C4-2B (cell line): ENCODE measurements at regions not wholly inside any gene's neighbourhood (a gene's known extent, or its start where the extent isn't known, plus 50 kb on each side); places are given as distances from the start of the nearest gene placed in this dataset.
"Not testable (repeated sequence)": the region's sequence is repeated elsewhere in the genome, so short reads cannot be mapped to it uniquely, and the experiment has no call there.

Experiments
- H3K27ac ChIP-seq: fragments of 450-650 bp; 2 replicates; pipeline ENCODE4 v1.5.1; 2017
- CTCF ChIP-seq: fragments of 450-650 bp; conservative IDR thresholded peaks from 2 replicates; pipeline ENCODE4 v1.5.1; 2017; ENCODE audit warnings: mild to moderate bottlenecking
- ZFX ChIP-seq: fragments of 450-650 bp; IDR thresholded peaks from 2 replicates; pipeline ENCODE4 v1.6.1; 2017

- peak overlapping the region; percentile 71 for H3K27ac ChIP-seq
- TF ChIP-seq CTCF (no peak), ZFX (no peak)
These were observed 1119.6 kb downstream of the ZPLD1 start for GRCh38 chr3:103554451-103554850.

- not testable (repeated sequence) for H3K27ac ChIP-seq
These were observed 1129.3 kb downstream of the ZPLD1 start for GRCh38 chr3:103564116-103564515.

GRCh38 chr3:103585809-103586208 is 1151.0 kb downstream of the ZPLD1 start:
- TF ChIP-seq ZFX, result no peak
- no peak for TF ChIP-seq CTCF
- H3K27ac ChIP-seq, result no peak overlapping the region

- TF ChIP-seq CTCF (no peak), ZFX (no peak)
These were observed 1155.0 kb downstream of the ZPLD1 start for GRCh38 chr3:103589770-103590169.

GRCh38 chr3:103600844-103601243 is 1166.0 kb downstream of the ZPLD1 start:
- TF ChIP-seq ZFX, result no peak
- TF ChIP-seq CTCF, result no peak
- no peak overlapping the region for H3K27ac ChIP-seq

More at GRCh38 chr3:103589770-103590169, 1155.0 kb downstream of the ZPLD1 start:
- H3K27ac ChIP-seq, result no peak overlapping the region

- no peak overlapping the region for H3K27ac ChIP-seq
- TF ChIP-seq ZFX (no peak), CTCF (no peak)
These were observed 1166.9 kb downstream of the ZPLD1 start for GRCh38 chr3:103601666-103602065.

- no peak overlapping the region for H3K27ac ChIP-seq
- TF ChIP-seq ZFX (no peak), CTCF (peak; percentile 25)
These were observed 1174.7 kb downstream of the ZPLD1 start for GRCh38 chr3:103609472-103609871.

GRCh38 chr3:103613397-103614156 is 1178.8 kb downstream of the ZPLD1 start:
- no peak overlapping the region for H3K27ac ChIP-seq
- TF ChIP-seq ZFX, result no peak
- no peak for TF ChIP-seq CTCF
